SK-N-SH (cell line): ENCODE measurements at regions not wholly inside any gene's neighbourhood (a gene's known extent, or its start where the extent isn't known, plus 50 kb on each side); places are given as distances from the start of the nearest gene placed in this dataset.

Experiments used
- CTCF ChIA-PET: fragments of 300-600, 350-600 bp; formaldehyde crosslinking; extraction: SDS; loops from one replicate; lab custom pipeline; 2021; lab: Yijun Ruan, JAX
- POLR2A ChIA-PET: fragments of 350-600 bp; sonication (Branson Sonifier 250); formaldehyde crosslinking; extraction: SDS; loops from one replicate; lab custom pipeline; 2020; ENCODE audit warnings: antibody characterized with exemption, inconsistent platforms; lab: Yijun Ruan, JAX
- DNase-seq: peaks from one replicate; pipeline ENCODE4 v3.0.0; 2012
- H2AFZ ChIP-seq: fragments of 200-600 bp; sonication (generic); 2 replicates; pipeline ENCODE4 v1.8.1; 2016; ENCODE audit warnings: antibody characterized with exemption, mild to moderate bottlenecking, low read depth
- H3F3A ChIP-seq: fragments of 200-600 bp; sonication (generic); replicated peaks from 2 replicates; pipeline ENCODE3; 2016; ENCODE audit warnings: antibody characterized with exemption, mild to moderate bottlenecking; ENCODE audit not compliant: insufficient read depth
- H3K27ac ChIP-seq, 2 experiments: fragments of 200-500 bp in 1 of 2; fragments of 200-600 bp in 1 of 2; sonication (Bioruptor generic) in 1 of 2; sonication (generic), shearing (Covaris generic) in 1 of 2; 2 replicates each; pipeline versions ENCODE4 v1.5.1 to v1.6.1; 2014 to 2016; ENCODE audit warnings: low read depth in 2 of 2, inconsistent platforms in 1 of 2, low read length in 1 of 2, mild to moderate bottlenecking in 1 of 2, mixed read lengths in 1 of 2
- H3K27me3 ChIP-seq: fragments of 200-600 bp; sonication (generic), shearing (Covaris generic); 2 replicates; pipeline ENCODE4 v1.6.1; 2016; ENCODE audit warnings: mixed run types; ENCODE audit not compliant: insufficient read depth
- H3K36me3 ChIP-seq, 2 experiments: fragments of 200-500 bp in 1 of 2; fragments of 200-600 bp in 1 of 2; sonication (Bioruptor generic) in 1 of 2; sonication (generic) in 1 of 2; replicated peaks in 1 of 2; 2 replicates each; pipeline versions ENCODE3 to v1.5.1; 2014 to 2016; ENCODE audit warnings: low read length in 1 of 2, mild to moderate bottlenecking in 1 of 2; ENCODE audit not compliant: insufficient read depth in 2 of 2, control insufficient read depth in 1 of 2
- H3K4me1 ChIP-seq, 2 experiments: fragments of 200-500 bp in 1 of 2; fragments of 200-600 bp in 1 of 2; sonication (Bioruptor generic) in 1 of 2; sonication (generic), shearing (Covaris generic) in 1 of 2; 2 replicates each; pipeline versions ENCODE4 v1.5.1 to v1.6.1; 2014 to 2016; ENCODE audit warnings: low read depth in 1 of 2, low read length in 1 of 2, mixed run types in 1 of 2; ENCODE audit not compliant: insufficient read depth in 2 of 2, control insufficient read depth in 1 of 2
- H3K4me2 ChIP-seq: fragments of 200-600 bp; sonication (generic), shearing (Covaris generic); 2 replicates; pipeline ENCODE4 v1.6.1; 2017; ENCODE audit warnings: mixed run types
- H3K4me3 ChIP-seq, 2 experiments: fragments of 200-500 bp in 1 of 2; fragments of 200-600 bp in 1 of 2; sonication (Bioruptor generic) in 1 of 2; sonication (generic), shearing (Covaris generic) in 1 of 2; 2 replicates each; pipeline versions ENCODE4 v1.5.1 to v1.8.1; 2014 to 2016; ENCODE audit warnings: low read depth in 2 of 2, inconsistent platforms in 1 of 2, low read length in 1 of 2, mild to moderate bottlenecking in 1 of 2, mixed read lengths in 1 of 2, moderate library complexity in 1 of 2
- H3K79me2 ChIP-seq: fragments of 200-600 bp; sonication (generic); 2 replicates; pipeline ENCODE4 v1.8.1; 2017; ENCODE audit warnings: mild to moderate bottlenecking; ENCODE audit not compliant: insufficient read depth
- H3K9ac ChIP-seq: fragments of 200-600 bp; sonication (generic); 2 replicates; pipeline ENCODE4 v1.6.1; 2017; ENCODE audit warnings: mixed run types
- H3K9me2 ChIP-seq: fragments of 200-600 bp; sonication (generic); 2 replicates; pipeline ENCODE4 v1.6.1; 2017; ENCODE audit warnings: mixed run types
- H3K9me3 ChIP-seq: fragments of 200-600 bp; sonication (generic); 2 replicates; pipeline ENCODE4 v1.6.1; 2017; ENCODE audit warnings: mixed run types, mild to moderate bottlenecking, moderate library complexity
- H4K20me1 ChIP-seq: fragments of 200-600 bp; sonication (generic); 2 replicates; pipeline ENCODE4 v1.6.1; 2017; ENCODE audit warnings: mild to moderate bottlenecking, mixed run types; ENCODE audit not compliant: insufficient read depth
- ELF1 ChIP-seq: IDR thresholded peaks from 2 replicates; pipeline ENCODE4 v1.4.0; 2012
- EP300 ChIP-seq, 2 experiments: IDR thresholded peaks; 2 replicates each; pipeline versions ENCODE4 v1.4.0 to v1.6.1; 2012; ENCODE audit warnings: borderline replicate concordance in 1 of 2, low read depth in 1 of 2, low read length in 1 of 2
- FOXJ3 ChIP-seq: sonication (generic); formaldehyde crosslinking; IDR thresholded peaks from 2 replicates; pipeline ENCODE4 v1.5.1; 2020; ENCODE audit warnings: mild to moderate bottlenecking, missing genetic modification reagents
- GATA2 ChIP-seq: sonication (generic); formaldehyde crosslinking; IDR thresholded peaks from 2 replicates; pipeline ENCODE4 v1.5.0; 2020; ENCODE audit warnings: mild to moderate bottlenecking, missing genetic modification reagents
- MAX ChIP-seq: IDR thresholded peaks from 2 replicates; pipeline ENCODE4 v1.4.0; 2012; ENCODE audit warnings: low read depth
- MEF2A ChIP-seq: IDR thresholded peaks from 2 replicates; pipeline ENCODE4 v1.4.0; 2012; ENCODE audit warnings: low read depth, borderline replicate concordance
- MXI1 ChIP-seq: IDR thresholded peaks from 2 replicates; pipeline ENCODE4 v1.6.1; 2012; ENCODE audit warnings: mild to moderate bottlenecking, low read depth, low read length, improper control_type of control experiment
- NFIC ChIP-seq: IDR thresholded peaks from 2 replicates; pipeline ENCODE4 v1.4.0; 2012; ENCODE audit warnings: borderline replicate concordance
- POLR2AphosphoS5 ChIP-seq: IDR thresholded peaks from 2 replicates; pipeline ENCODE4 v1.6.1; 2012; ENCODE audit warnings: low read depth, low read length
- RCOR1 ChIP-seq: fragments of 150-350 bp; IDR thresholded peaks from 2 replicates; pipeline ENCODE4 v1.6.1; 2017; ENCODE audit warnings: antibody characterized with exemption, low read length
- RXRA ChIP-seq: IDR thresholded peaks from 2 replicates; pipeline ENCODE4 v1.4.0; 2012; ENCODE audit warnings: low read depth, mild to moderate bottlenecking, borderline replicate concordance
- SIN3A ChIP-seq: IDR thresholded peaks from 2 replicates; pipeline ENCODE4 v1.6.1; 2012; ENCODE audit warnings: low read depth, mild to moderate bottlenecking, low read length, moderate library complexity, borderline replicate concordance
- SMC3 ChIP-seq: IDR thresholded peaks from 2 replicates; pipeline ENCODE4 v1.6.1; 2012; ENCODE audit warnings: low read depth, low read length, improper control_type of control experiment
- TCF12 ChIP-seq: IDR thresholded peaks from 2 replicates; pipeline ENCODE4 v1.4.0; 2012
- USF2 ChIP-seq: fragments of 150-350 bp; IDR thresholded peaks from 2 replicates; pipeline ENCODE4 v1.6.1; 2017; ENCODE audit warnings: antibody characterized with exemption, low read length, low read depth, borderline replicate concordance
- YY1 ChIP-seq: IDR thresholded peaks from 2 replicates; pipeline ENCODE4 v1.4.0; 2012; ENCODE audit warnings: low read depth, mild to moderate bottlenecking
- WGBS: methylation state at CpG from one replicate; pipeline ENCODE4 v1.1.6; 2017; ENCODE audit warnings: low lambda C conversion rate; 5-methylcytosine and 5-hydroxymethylcytosine counted together
- TF ChIP-seq, protein P1 (sequence below): fragments of 150-350 bp; IDR thresholded peaks from 2 replicates; pipeline ENCODE4 v1.6.1; 2016; ENCODE audit warnings: mild to moderate bottlenecking, low read depth, low read length
- TF ChIP-seq, protein P2 (sequence below): IDR thresholded peaks from 2 replicates; pipeline ENCODE4; 2012

- Histone ChIP-seq H3K4me2 (no peak overlapping the region), H3K9me2 (no peaks in the 10 kb centered on the region), H3K36me3 (no peaks in the 10 kb centered on the region), H4K20me1 (no peaks in the 10 kb centered on the region), H3F3A (no peaks in the 10 kb centered on the region), H3K27me3 (no peaks in the 10 kb centered on the region; the same call in 1 of the 2 replicates), H3K4me1 (peaks cover 0 to 4% of the 10 kb centered on the region in 2 experiments; a peak in 1 of 4 replicates), H3K4me3 (no peak overlapping the region), H3K79me2 (no peaks in the 10 kb centered on the region), H2AFZ (no peak overlapping the region), H3K9me3 (no peaks in the 10 kb centered on the region), H3K9ac (no peak overlapping the region), H3K27ac (no peak overlapping the region)
- ChIA-PET POLR2A (no interaction called here), CTCF (no interaction called here)
- TF ChIP-seq USF2 (no peak), RXRA (no peak), MAX (no peak), EP300 (IDR thresholded peaks at IDR 0.05; ENCODE audit: borderline replicate concordance in 1 of 2, low read depth in 1 of 2, low read length in 1 of 2) (no peak), ELF1 (no peak), TCF12 (no peak)
- 42% methylated on average over 6 of the region's 15 CpGs for WGBS
- no peak for DNase-seq
These were observed 335.9 kb downstream of the BRD1 start for GRCh38 chr22:49491726-49492125.

DNA sequence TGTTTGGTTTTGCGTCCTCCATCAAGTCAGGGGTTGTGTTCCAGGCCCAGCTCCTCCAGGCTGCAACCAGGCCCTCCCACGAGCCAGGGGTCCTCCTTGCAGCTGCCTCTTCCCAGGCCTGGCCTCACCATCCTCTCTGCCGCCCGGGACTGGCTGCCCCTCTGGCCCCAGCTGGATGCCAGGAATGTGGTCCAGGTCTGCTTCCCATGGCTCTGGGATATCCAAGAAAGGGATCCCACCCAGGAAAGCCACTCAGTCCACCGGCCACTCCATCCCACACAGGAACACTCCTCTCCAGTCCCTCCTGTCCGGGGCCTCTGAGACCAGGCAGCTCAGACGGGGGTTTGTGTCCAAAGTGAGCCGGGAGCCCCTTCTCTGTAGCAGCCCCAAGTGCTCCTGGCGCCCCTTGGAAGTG lies 336.4 kb downstream of the BRD1 start:
- Histone ChIP-seq H3K36me3 (no peaks in the 10 kb centered on the region), H2AFZ (no peak overlapping the region)
- ChIA-PET CTCF (no interaction called here), POLR2A (no interaction called here)
- TF ChIP-seq SIN3A (no peak), TCF12 (no peak), GATA2 (no peak), USF2 (no peak), NFIC (no peak), SMC3 (no peak), YY1 (no peak), RCOR1 (no peak), POLR2AphosphoS5 (no peak), MXI1 (no peak), ELF1 (no peak), FOXJ3 (CRISPR knock-in tag) (no peak), MEF2A (no peak)
- TF ChIP-seq, protein P1, sequence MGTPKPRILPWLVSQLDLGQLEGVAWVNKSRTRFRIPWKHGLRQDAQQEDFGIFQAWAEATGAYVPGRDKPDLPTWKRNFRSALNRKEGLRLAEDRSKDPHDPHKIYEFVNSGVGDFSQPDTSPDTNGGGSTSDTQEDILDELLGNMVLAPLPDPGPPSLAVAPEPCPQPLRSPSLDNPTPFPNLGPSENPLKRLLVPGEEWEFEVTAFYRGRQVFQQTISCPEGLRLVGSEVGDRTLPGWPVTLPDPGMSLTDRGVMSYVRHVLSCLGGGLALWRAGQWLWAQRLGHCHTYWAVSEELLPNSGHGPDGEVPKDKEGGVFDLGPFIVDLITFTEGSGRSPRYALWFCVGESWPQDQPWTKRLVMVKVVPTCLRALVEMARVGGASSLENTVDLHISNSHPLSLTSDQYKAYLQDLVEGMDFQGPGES = no peak
- TF ChIP-seq, protein P2, sequence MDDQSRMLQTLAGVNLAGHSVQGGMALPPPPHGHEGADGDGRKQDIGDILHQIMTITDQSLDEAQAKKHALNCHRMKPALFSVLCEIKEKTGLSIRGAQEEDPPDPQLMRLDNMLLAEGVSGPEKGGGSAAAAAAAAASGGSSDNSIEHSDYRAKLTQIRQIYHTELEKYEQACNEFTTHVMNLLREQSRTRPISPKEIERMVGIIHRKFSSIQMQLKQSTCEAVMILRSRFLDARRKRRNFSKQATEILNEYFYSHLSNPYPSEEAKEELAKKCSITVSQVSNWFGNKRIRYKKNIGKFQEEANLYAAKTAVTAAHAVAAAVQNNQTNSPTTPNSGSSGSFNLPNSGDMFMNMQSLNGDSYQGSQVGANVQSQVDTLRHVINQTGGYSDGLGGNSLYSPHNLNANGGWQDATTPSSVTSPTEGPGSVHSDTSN = no peak
- TF ChIP-seq, all 33 proteins: peak for 0
- no peaks in the 10 kb centered on the region for H3K79me2 ChIP-seq
- no peak overlapping the region for H3K27ac ChIP-seq
- H3F3A ChIP-seq = no peaks in the 10 kb centered on the region
- no peak for DNase-seq
- no peaks in the 10 kb centered on the region for H3K9me3 ChIP-seq
- no peak overlapping the region for H3K4me3 ChIP-seq
- H3K9ac ChIP-seq = no peak overlapping the region
- H3K27me3 ChIP-seq = no peaks in the 10 kb centered on the region; the same call in 1 of the 2 replicates
- no peaks in the 10 kb centered on the region for H4K20me1 ChIP-seq
- WGBS = 15% methylated on average over 5 of the region's 9 CpGs
- no peak overlapping the region for H3K4me2 ChIP-seq
- no peaks in the 10 kb centered on the region for H3K9me2 ChIP-seq
- H3K4me1 ChIP-seq = peaks cover 0 to 4% of the 10 kb centered on the region in 2 experiments; a peak in 1 of 4 replicates
